ENCODE measurements at regions not wholly inside any gene's neighbourhood (a gene's known extent, or its start where the extent isn't known, plus 50 kb on each side); places are given as distances from the start of the nearest gene placed in this dataset.

- TF ChIP-seq ELF4 (IDR thresholded peaks at IDR 0.05) (no peak), L3MBTL2 (conservative IDR thresholded peaks at IDR 0.05) (no peak), FOXK2 (IDR thresholded peaks at IDR 0.05) (no peak), SP1 (IDR thresholded peaks at IDR 0.05) (no peak)
- CTCF ChIA-PET, result no interaction called here
- no peak for DNase-seq (ENCODE audit: extremely low spot score)
- POLR2A ChIA-PET, result no interaction called here
These were observed 151.5 kb upstream of the BACE2 start for GRCh38 chr21:41016472-41016871.

GRCh38 chr21:41018431-41018830 is 149.5 kb upstream of the BACE2 start:
- ChIA-PET CTCF (no interaction called here), POLR2A (no interaction called here)
- DNase-seq (ENCODE audit: extremely low spot score), result no peak
- TF ChIP-seq BHLHE40 (IDR thresholded peaks at IDR 0.05; ENCODE audit: borderline replicate concordance) (no peak), FOXA1 (IDR thresholded peaks at IDR 0.05) (no peak), ARNT (IDR thresholded peaks at IDR 0.05) (no peak), SUZ12 (IDR thresholded peaks at IDR 0.05) (no peak), FOXM1 (IDR thresholded peaks at IDR 0.05; ENCODE audit: borderline replicate concordance) (no peak), SP1 (IDR thresholded peaks at IDR 0.05) (no peak), TARDBP (IDR thresholded peaks at IDR 0.05) (no peak)

GRCh38 chr21:41023936-41024335 is 144.0 kb upstream of the BACE2 start:
- CTCF ChIA-PET, result no interaction called here
- no peak for DNase-seq (ENCODE audit: extremely low spot score)
- no peak for TF ChIP-seq TARDBP (IDR thresholded peaks at IDR 0.05)
- no peak for TF ChIP-seq ARNT (IDR thresholded peaks at IDR 0.05)
- no peak for TF ChIP-seq ZNF384 (IDR thresholded peaks at IDR 0.05)
- no peak for TF ChIP-seq BHLHE40 (IDR thresholded peaks at IDR 0.05; ENCODE audit: borderline replicate concordance)
- no peak for TF ChIP-seq NFRKB (IDR thresholded peaks at IDR 0.05)
- TF ChIP-seq SP1 (IDR thresholded peaks at IDR 0.05), result no peak
- TF ChIP-seq LEF1 (IDR thresholded peaks at IDR 0.05; ENCODE audit: borderline replicate concordance), result no peak
- no peak for TF ChIP-seq PKNOX1 (IDR thresholded peaks at IDR 0.05)
- no peak for TF ChIP-seq ELF4 (IDR thresholded peaks at IDR 0.05)
- TF ChIP-seq FOXK2 (IDR thresholded peaks at IDR 0.05), result no peak
- TF ChIP-seq SUZ12 (IDR thresholded peaks at IDR 0.05), result no peak
- TF ChIP-seq FOXM1 (IDR thresholded peaks at IDR 0.05; ENCODE audit: borderline replicate concordance), result no peak
- no peak for TF ChIP-seq L3MBTL2 (conservative IDR thresholded peaks at IDR 0.05)
- TF ChIP-seq FOXA1 (IDR thresholded peaks at IDR 0.05), result no peak
- POLR2A ChIA-PET, result no interaction called here

GRCh38 chr21:41024341-41024740 is 143.6 kb upstream of the BACE2 start:
- DNase-seq (ENCODE audit: extremely low spot score), result no peak
- POLR2A ChIA-PET, result no interaction called here
- TF ChIP-seq TARDBP (IDR thresholded peaks at IDR 0.05) (no peak), NFRKB (IDR thresholded peaks at IDR 0.05) (no peak)
- CTCF ChIA-PET, result no interaction called here

GRCh38 chr21:41024746-41025254 is 143.2 kb upstream of the BACE2 start:
- ChIA-PET CTCF (no interaction called here), POLR2A (no interaction called here)
- DNase-seq (ENCODE audit: extremely low spot score), result no peak
- TF ChIP-seq TARDBP (IDR thresholded peaks at IDR 0.05) (no peak), CTBP1 (IDR thresholded peaks at IDR 0.05; ENCODE audit: borderline replicate concordance) (no peak)

GRCh38 chr21:41029571-41029970 is 138.4 kb upstream of the BACE2 start:
- ChIA-PET POLR2A (no interaction called here), CTCF (no interaction called here)
- no peak for DNase-seq (ENCODE audit: extremely low spot score)
- TF ChIP-seq PKNOX1 (IDR thresholded peaks at IDR 0.05) (no peak), CTBP1 (IDR thresholded peaks at IDR 0.05; ENCODE audit: borderline replicate concordance) (no peak), ARNT (IDR thresholded peaks at IDR 0.05) (no peak)

- TF ChIP-seq ARNT (IDR thresholded peaks at IDR 0.05), result no peak
- TF ChIP-seq FOXM1 (IDR thresholded peaks at IDR 0.05; ENCODE audit: borderline replicate concordance), result no peak
- no peak for TF ChIP-seq TARDBP (IDR thresholded peaks at IDR 0.05)
- DNase-seq (ENCODE audit: extremely low spot score), result no peak
- CTCF ChIA-PET, result no interaction called here
- POLR2A ChIA-PET, result no interaction called here
These were observed 136.2 kb upstream of the BACE2 start for GRCh38 chr21:41031701-41032220.

GRCh38 chr21:41032541-41032940 is 135.4 kb upstream of the BACE2 start:
- no peak for TF ChIP-seq FOXM1 (IDR thresholded peaks at IDR 0.05; ENCODE audit: borderline replicate concordance)
- TF ChIP-seq ELF4 (IDR thresholded peaks at IDR 0.05), result no peak
- no peak for TF ChIP-seq ARNT (IDR thresholded peaks at IDR 0.05)
- no peak for TF ChIP-seq FOXA1 (IDR thresholded peaks at IDR 0.05)
- no peak for TF ChIP-seq TARDBP (IDR thresholded peaks at IDR 0.05)
- POLR2A ChIA-PET, result no interaction called here
- no peak for DNase-seq (ENCODE audit: extremely low spot score)
- CTCF ChIA-PET, result no interaction called here

- ChIA-PET POLR2A (interaction anchor here (0.7 kb wide), 1 partner anchor 12 kb away, joined by 3 read pairs; no protein-coding TSS in a partner anchor), CTCF (no interaction called here)
- no peak for DNase-seq (ENCODE audit: extremely low spot score)
- TF ChIP-seq TARDBP (IDR thresholded peaks at IDR 0.05) (no peak), CTBP1 (IDR thresholded peaks at IDR 0.05; ENCODE audit: borderline replicate concordance) (no peak), LEF1 (IDR thresholded peaks at IDR 0.05; ENCODE audit: borderline replicate concordance) (no peak), ELF4 (IDR thresholded peaks at IDR 0.05) (no peak), HDGF (IDR thresholded peaks at IDR 0.05; ENCODE audit: borderline replicate concordance) (no peak), FOXM1 (IDR thresholded peaks at IDR 0.05; ENCODE audit: borderline replicate concordance) (no peak), NFRKB (IDR thresholded peaks at IDR 0.05) (no peak), SUZ12 (IDR thresholded peaks at IDR 0.05) (no peak), SP1 (IDR thresholded peaks at IDR 0.05) (no peak), PKNOX1 (IDR thresholded peaks at IDR 0.05) (no peak), ZNF384 (IDR thresholded peaks at IDR 0.05) (no peak), FOXA1 (IDR thresholded peaks at IDR 0.05) (no peak), BHLHE40 (IDR thresholded peaks at IDR 0.05; ENCODE audit: borderline replicate concordance) (no peak)
These were observed 130.7 kb upstream of the BACE2 start for GRCh38 chr21:41037212-41037611.

All from HEK293T (cell line).